ENCODE measurements at regions not wholly inside any gene's neighbourhood (a gene's known extent, or its start where the extent isn't known, plus 50 kb on each side); places are given as distances from the start of the nearest gene placed in this dataset.

DNA sequence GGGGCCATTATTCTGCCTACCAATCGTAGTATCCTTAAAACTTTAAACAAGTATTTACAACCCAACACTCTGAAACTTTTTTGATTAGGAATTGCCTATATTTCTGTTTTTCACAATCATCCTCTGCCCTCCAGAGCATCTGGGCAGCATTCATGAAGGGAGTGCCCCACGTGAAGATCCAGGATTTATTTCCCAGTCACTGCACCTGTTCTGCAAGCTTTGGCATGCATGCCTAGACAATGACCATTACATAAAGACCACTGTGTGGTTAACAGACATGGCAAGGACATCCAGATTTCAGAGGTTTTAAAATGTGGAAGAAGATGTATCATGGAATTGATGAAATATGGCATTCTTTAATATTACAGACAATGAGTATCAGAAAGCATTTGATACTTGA is 1083.8 kb downstream of the TBC1D22A start:
- Mint-ChIP-seq H3K27me3 (ENCODE audit: low read depth) (peaks cover 13% of the 10 kb centered on the region), H3K27ac (no peak overlapping the region), H3K9me3 (no peaks in the 10 kb centered on the region), H3K4me3 (no peak overlapping the region), H3K36me3 (ENCODE audit: low read depth) (no peaks in the 10 kb centered on the region), H3K4me1 (ENCODE audit: low read depth) (no peaks in the 10 kb centered on the region)
- intact Hi-C loops (cut with micrococcal nuclease) = no loop called here
- DNase-seq = no peak
- CTCF ChIA-PET = no interaction called here

DNA sequence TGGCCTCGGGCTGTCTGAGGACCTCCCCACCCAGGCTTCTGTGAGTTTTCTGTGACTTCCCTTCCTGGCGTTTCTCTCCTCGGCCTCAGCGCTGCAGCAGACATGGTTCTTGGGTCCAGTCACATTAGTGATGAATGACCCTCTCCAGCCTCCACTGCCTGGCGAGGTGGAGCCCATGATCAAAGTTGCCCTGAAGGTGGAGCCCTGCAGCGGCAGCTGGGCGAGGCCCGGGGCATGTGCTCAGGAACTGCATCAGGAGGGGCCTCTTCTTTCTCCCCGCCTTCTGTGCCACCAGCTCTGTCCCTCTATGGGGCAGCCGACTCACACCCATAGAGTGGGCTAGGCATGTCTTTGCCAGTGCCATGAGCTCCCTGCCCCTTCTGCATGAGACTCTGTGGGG is 1079.7 kb downstream of the TBC1D22A start:
- H3K4me3 Mint-ChIP-seq = no peak overlapping the region
- H3K36me3 Mint-ChIP-seq (ENCODE audit: low read depth) = no peaks in the 10 kb centered on the region
- H3K4me1 Mint-ChIP-seq (ENCODE audit: low read depth) = no peaks in the 10 kb centered on the region
- no peak overlapping the region for H3K27ac Mint-ChIP-seq
- no peak for DNase-seq
- CTCF ChIA-PET = no interaction called here
- intact Hi-C loops (cut with micrococcal nuclease) = no loop called here
- H3K27me3 Mint-ChIP-seq (ENCODE audit: low read depth) = peaks cover 9% of the 10 kb centered on the region
- no peaks in the 10 kb centered on the region for H3K9me3 Mint-ChIP-seq

GRCh38 chr22:47841156-47841555 is 1078.7 kb downstream of the TBC1D22A start:
- peaks cover 10% of the 10 kb centered on the region for H3K27me3 Mint-ChIP-seq (ENCODE audit: low read depth)
- CTCF ChIA-PET = no interaction called here
- no peaks in the 10 kb centered on the region for H3K9me3 Mint-ChIP-seq
- H3K27ac Mint-ChIP-seq = no peak overlapping the region
- H3K36me3 Mint-ChIP-seq (ENCODE audit: low read depth) = no peaks in the 10 kb centered on the region
- intact Hi-C loops (cut with micrococcal nuclease) = no loop called here
- no peak for DNase-seq
- H3K4me1 Mint-ChIP-seq (ENCODE audit: low read depth) = no peaks in the 10 kb centered on the region
- no peak overlapping the region for H3K4me3 Mint-ChIP-seq

DNA sequence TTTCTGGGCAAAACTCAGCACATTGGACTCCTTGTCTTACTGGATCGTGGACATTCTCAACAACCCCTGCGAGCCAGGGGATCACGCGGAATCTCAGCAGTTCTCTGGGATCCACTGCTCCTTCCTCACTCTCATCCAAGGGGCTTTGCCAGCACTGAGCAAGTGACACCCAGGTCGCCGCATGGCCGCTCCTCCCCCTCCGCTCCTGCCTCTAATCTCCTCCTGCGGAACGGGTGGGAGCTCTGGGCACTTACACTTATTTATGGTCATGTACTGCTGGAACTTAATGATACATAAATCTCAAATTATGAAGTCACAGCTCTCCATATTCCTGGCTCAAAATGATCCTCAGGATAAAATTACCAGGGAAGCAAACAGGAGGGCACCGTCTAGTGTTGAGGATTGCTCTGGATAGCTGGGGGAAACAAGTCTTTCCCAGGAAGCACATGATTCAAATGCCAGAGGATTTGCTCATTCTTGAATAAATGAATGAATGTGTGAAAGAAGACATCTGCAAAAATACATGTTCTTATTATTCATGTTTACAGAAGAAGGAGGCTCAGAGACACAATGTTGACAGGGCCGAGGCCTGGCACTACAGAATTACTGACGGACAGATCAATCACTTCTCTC is 1077.3 kb downstream of the TBC1D22A start:
- H3K36me3 Mint-ChIP-seq (ENCODE audit: low read depth) = no peaks in the 10 kb centered on the region
- intact Hi-C loops (cut with micrococcal nuclease) = no loop called here
- H3K27me3 Mint-ChIP-seq (ENCODE audit: low read depth) = peaks cover 8% of the 10 kb centered on the region
- H3K4me1 Mint-ChIP-seq (ENCODE audit: low read depth) = no peaks in the 10 kb centered on the region
- no peak overlapping the region for H3K27ac Mint-ChIP-seq
- DNase-seq = no peak
- CTCF ChIA-PET = no interaction called here
- H3K4me3 Mint-ChIP-seq = no peak overlapping the region
- H3K9me3 Mint-ChIP-seq = no peaks in the 10 kb centered on the region

DNA sequence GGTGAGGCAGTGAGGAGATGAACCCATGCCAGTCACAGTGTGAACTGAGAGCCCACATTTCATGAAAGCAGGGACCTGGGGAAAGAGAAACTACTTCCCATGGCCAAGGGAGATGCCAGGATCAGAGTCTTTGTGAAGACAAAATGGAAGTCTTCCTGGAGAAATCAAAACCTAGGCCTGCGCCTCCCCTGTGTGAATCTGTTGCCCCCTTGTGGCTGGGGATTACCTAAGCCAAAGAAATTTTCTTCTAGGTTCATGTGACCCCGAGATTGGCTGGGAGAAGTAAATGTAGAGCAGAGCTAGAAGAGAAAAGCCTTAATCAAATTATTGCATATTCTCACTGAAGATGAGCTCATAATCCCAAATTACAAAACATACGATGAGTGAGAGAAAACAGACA is 1075.3 kb downstream of the TBC1D22A start:
- intact Hi-C loops (cut with micrococcal nuclease) = no loop called here
- Mint-ChIP-seq H3K27me3 (ENCODE audit: low read depth) (peaks cover 7% of the 10 kb centered on the region), H3K4me1 (ENCODE audit: low read depth) (no peaks in the 10 kb centered on the region), H3K36me3 (ENCODE audit: low read depth) (no peaks in the 10 kb centered on the region), H3K27ac (no peak overlapping the region), H3K4me3 (no peak overlapping the region), H3K9me3 (no peaks in the 10 kb centered on the region)
- CTCF ChIA-PET = interaction anchor here (1.1 kb wide), 1 partner anchor 10 kb away, joined by 5 read pairs; no protein-coding TSS in a partner anchor
- peak; percentile 29 for DNase-seq

- Mint-ChIP-seq H3K9me3 (no peaks in the 10 kb centered on the region), H3K4me3 (no peak overlapping the region), H3K4me1 (ENCODE audit: low read depth) (no peaks in the 10 kb centered on the region), H3K27ac (no peak overlapping the region), H3K27me3 (ENCODE audit: low read depth) (peaks cover 11% of the 10 kb centered on the region), H3K36me3 (ENCODE audit: low read depth) (no peaks in the 10 kb centered on the region)
- CTCF ChIA-PET = no interaction called here
- no peak for DNase-seq
- intact Hi-C loops (cut with micrococcal nuclease) = no loop called here
Measured at GRCh38 chr22:47836957-47837356, 1074.5 kb downstream of the TBC1D22A start.

- CTCF ChIA-PET = no interaction called here
- H3K4me3 Mint-ChIP-seq = no peak overlapping the region
- intact Hi-C loops (cut with micrococcal nuclease) = no loop called here
- DNase-seq = no peak
- no peaks in the 10 kb centered on the region for H3K36me3 Mint-ChIP-seq (ENCODE audit: low read depth)
- no peak overlapping the region for H3K27ac Mint-ChIP-seq
- H3K27me3 Mint-ChIP-seq (ENCODE audit: low read depth) = peaks cover 11% of the 10 kb centered on the region
- no peaks in the 10 kb centered on the region for H3K4me1 Mint-ChIP-seq (ENCODE audit: low read depth)
- H3K9me3 Mint-ChIP-seq = no peaks in the 10 kb centered on the region
Measured at GRCh38 chr22:47835726-47836125, 1073.3 kb downstream of the TBC1D22A start.

DNA sequence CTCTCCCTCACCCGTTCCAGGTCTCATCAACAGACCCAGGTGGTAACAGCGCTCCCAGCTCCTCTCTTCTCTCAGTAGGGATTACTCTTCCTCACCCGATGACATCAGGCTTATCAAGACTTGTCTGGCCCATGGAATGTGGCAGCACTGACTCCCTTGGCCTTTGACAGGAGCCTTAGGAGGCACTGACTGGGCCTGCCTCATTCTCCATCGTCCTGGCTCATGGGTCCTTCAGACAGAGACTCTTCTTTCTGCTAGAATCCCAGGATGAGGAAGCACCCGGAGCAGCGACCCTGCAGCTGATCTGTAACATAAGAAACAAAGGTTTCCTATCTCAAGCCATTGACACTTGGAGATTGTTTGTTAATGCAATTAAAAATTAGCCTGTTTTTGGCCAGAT is 1063.6 kb downstream of the TBC1D22A start:
- intact Hi-C loops (cut with micrococcal nuclease) = no loop called here
- no peak for DNase-seq
- Mint-ChIP-seq H3K27me3 (ENCODE audit: low read depth) (peaks cover 3% of the 10 kb centered on the region), H3K4me3 (no peak overlapping the region), H3K27ac (no peak overlapping the region), H3K9me3 (no peaks in the 10 kb centered on the region), H3K4me1 (ENCODE audit: low read depth) (no peaks in the 10 kb centered on the region), H3K36me3 (ENCODE audit: low read depth) (no peaks in the 10 kb centered on the region)
- CTCF ChIA-PET = no interaction called here

DNA sequence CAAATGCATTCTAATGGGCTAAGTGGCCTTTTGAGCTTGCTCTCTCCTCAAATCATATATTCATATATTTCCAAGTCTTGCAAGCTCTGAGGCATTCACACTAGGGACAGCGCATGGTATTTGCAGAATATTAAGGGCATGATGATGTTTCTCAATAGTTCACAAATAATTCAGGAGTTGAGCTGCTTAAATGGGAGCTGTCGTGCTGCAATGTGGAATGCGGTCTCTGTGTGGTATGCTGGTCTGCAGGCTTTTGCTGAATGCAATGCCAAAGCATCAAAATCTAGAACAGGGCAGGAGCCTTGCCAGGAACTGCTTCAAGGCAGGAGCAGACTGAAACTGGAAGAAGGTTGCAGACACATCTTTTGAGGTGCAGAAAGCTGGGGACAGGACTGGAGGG is 1060.0 kb downstream of the TBC1D22A start:
- DNase-seq = no peak
- no peaks in the 10 kb centered on the region for H3K4me1 Mint-ChIP-seq (ENCODE audit: low read depth)
- H3K9me3 Mint-ChIP-seq = no peaks in the 10 kb centered on the region
- peaks cover 8% of the 10 kb centered on the region for H3K27me3 Mint-ChIP-seq (ENCODE audit: low read depth)
- CTCF ChIA-PET = no interaction called here
- intact Hi-C loops (cut with micrococcal nuclease) = no loop called here
- no peak overlapping the region for H3K4me3 Mint-ChIP-seq
- H3K27ac Mint-ChIP-seq = no peak overlapping the region
- no peaks in the 10 kb centered on the region for H3K36me3 Mint-ChIP-seq (ENCODE audit: low read depth)

- H3K9me3 Mint-ChIP-seq = no peaks in the 10 kb centered on the region
- H3K36me3 Mint-ChIP-seq (ENCODE audit: low read depth) = no peaks in the 10 kb centered on the region
- DNase-seq = no peak
- peaks cover 8% of the 10 kb centered on the region for H3K27me3 Mint-ChIP-seq (ENCODE audit: low read depth)
- H3K27ac Mint-ChIP-seq = no peak overlapping the region
- CTCF ChIA-PET = no interaction called here
- no peak overlapping the region for H3K4me3 Mint-ChIP-seq
- no peaks in the 10 kb centered on the region for H3K4me1 Mint-ChIP-seq (ENCODE audit: low read depth)
- intact Hi-C loops (cut with micrococcal nuclease) = no loop called here
Measured at GRCh38 chr22:47818496-47818895, 1056.0 kb downstream of the TBC1D22A start.

- H3K9me3 Mint-ChIP-seq = no peaks in the 10 kb centered on the region
- intact Hi-C loops (cut with micrococcal nuclease) = no loop called here
- no peaks in the 10 kb centered on the region for H3K36me3 Mint-ChIP-seq (ENCODE audit: low read depth)
- CTCF ChIA-PET = no interaction called here
- DNase-seq = no peak
- H3K4me3 Mint-ChIP-seq = no peak overlapping the region
- H3K4me1 Mint-ChIP-seq (ENCODE audit: low read depth) = no peaks in the 10 kb centered on the region
- peaks cover 11% of the 10 kb centered on the region for H3K27me3 Mint-ChIP-seq (ENCODE audit: low read depth)
- no peak overlapping the region for H3K27ac Mint-ChIP-seq
Measured at GRCh38 chr22:47817380-47817779, 1054.9 kb downstream of the TBC1D22A start.

DNA sequence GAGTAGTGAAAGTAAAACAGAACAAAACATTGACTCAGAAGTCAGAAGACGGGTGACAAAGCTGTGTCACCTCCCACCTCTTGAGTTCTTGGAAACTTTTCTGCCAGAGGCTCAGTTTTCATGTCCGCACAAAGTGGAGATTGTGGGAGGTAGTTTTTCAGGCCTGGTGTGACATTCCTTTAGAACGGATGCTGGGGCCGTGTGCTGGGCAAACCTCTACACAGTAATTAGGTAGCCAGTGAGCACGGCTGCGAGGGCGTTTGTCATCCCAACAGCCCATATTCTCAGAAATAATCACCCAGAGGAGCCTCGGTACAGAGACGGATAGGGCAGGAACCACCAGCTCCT is 1054.4 kb downstream of the TBC1D22A start:
- H3K27ac Mint-ChIP-seq = no peak overlapping the region
- H3K4me1 Mint-ChIP-seq (ENCODE audit: low read depth) = no peaks in the 10 kb centered on the region
- intact Hi-C loops (cut with micrococcal nuclease) = no loop called here
- H3K27me3 Mint-ChIP-seq (ENCODE audit: low read depth) = peaks cover 11% of the 10 kb centered on the region
- H3K9me3 Mint-ChIP-seq = no peaks in the 10 kb centered on the region
- no peaks in the 10 kb centered on the region for H3K36me3 Mint-ChIP-seq (ENCODE audit: low read depth)
- no peak overlapping the region for H3K4me3 Mint-ChIP-seq
- CTCF ChIA-PET = no interaction called here
- DNase-seq = no peak

DNA sequence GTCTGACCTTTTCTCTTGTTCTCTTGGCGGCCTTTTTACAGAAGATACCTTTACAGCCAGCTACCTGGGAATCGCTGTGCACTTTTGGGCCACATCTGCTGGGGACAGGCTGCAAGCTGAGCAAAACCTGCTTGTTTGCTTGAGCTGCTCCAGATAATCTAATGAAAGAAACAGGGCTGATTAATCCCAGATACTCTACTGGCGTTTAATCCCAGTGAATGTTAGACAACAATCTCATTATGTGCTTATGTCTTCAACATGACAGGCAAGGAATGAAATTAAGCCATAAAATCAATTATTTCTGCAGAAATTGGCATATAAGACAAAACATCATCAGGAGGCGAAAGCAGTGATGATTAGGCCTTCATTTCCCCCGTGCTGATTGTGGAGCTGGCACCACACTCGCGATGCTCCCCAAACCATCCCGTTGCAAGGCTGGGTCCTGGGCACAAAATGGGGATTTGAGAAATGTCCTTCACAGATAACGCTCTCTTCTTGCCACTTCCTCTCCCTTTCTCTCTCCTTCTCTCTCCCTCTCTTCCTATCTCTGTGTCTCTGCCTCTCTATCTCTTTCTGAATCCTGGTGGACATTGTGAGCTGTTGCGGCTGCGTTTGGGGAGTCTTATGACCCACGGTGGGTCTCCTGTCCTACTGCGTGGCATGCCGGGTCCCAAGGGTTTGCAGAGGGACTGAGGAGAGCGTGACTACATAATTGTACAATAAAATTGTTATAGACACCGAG is 1053.8 kb downstream of the TBC1D22A start:
- H3K4me3 Mint-ChIP-seq = no peak overlapping the region
- DNase-seq = no peak
- CTCF ChIA-PET = no interaction called here
- H3K9me3 Mint-ChIP-seq = no peaks in the 10 kb centered on the region
- H3K4me1 Mint-ChIP-seq (ENCODE audit: low read depth) = no peaks in the 10 kb centered on the region
- H3K27ac Mint-ChIP-seq = no peak overlapping the region
- no peaks in the 10 kb centered on the region for H3K36me3 Mint-ChIP-seq (ENCODE audit: low read depth)
- peaks cover 9% of the 10 kb centered on the region for H3K27me3 Mint-ChIP-seq (ENCODE audit: low read depth)
- intact Hi-C loops (cut with micrococcal nuclease) = no loop called here

Data from activated naive CD4-positive, alpha-beta T cell treated with anti-CD3 and anti-CD28 coated beads for 36 hours (primary cell).